A549 (cell line): ENCODE measurements at regions not wholly inside any gene's neighbourhood (a gene's known extent, or its start where the extent isn't known, plus 50 kb on each side); places are given as distances from the start of the nearest gene placed in this dataset.

Experiments used
- ATAC-seq, 2 experiments: fragments of 200-7000 bp in 1 of 2; fragments of >200 bp in 1 of 2; cut with Nextera tagmentation in 1 of 2; cut with Tn5 transposase in 1 of 2; 3 replicates each; pipeline versions ENCODE4 v1.8.0 to v1.9.1; 2018 to 2020; ENCODE audit warnings: mild to moderate bottlenecking in 1 of 2, moderate library complexity in 1 of 2
- CTCF ChIA-PET: fragments of 300-600 bp; sonication (Branson Sonifier 250); formaldehyde crosslinking; extraction: SDS; loops from one replicate; lab custom pipeline; 2021; ENCODE audit warnings: antibody characterized with exemption, inconsistent platforms; lab: Yijun Ruan, JAX
- POLR2A ChIA-PET: fragments of 350-600 bp; formaldehyde crosslinking; extraction: SDS; loops from one replicate; lab custom pipeline; 2021; ENCODE audit warnings: antibody characterized with exemption, inconsistent platforms; lab: Yijun Ruan, JAX
- DNase-seq, 2 experiments: peaks; one replicate each; pipeline versions ENCODE4 v3.0.0 to v3.0.0-alpha.2; 2011 to 2016; ENCODE audit warnings: low read depth in 1 of 2, low spot score in 1 of 2
- FAIRE-seq: peaks from 2 replicates; lab custom pipeline; 2011; peaks lifted over from hg19 to GRCh38; lab: Jason Lieb, UNC
- H3K27ac ChIP-seq, 2 experiments: fragments of >200 bp; sonication (Bioruptor Twin); formaldehyde crosslinking; 3 replicates each; pipeline ENCODE4 v1.5.1; 2016 to 2017
- H3K4me1 ChIP-seq: fragments of >200 bp; sonication (Bioruptor Twin); formaldehyde crosslinking; 3 replicates; pipeline ENCODE4 v1.6.1; 2016
- H3K4me2 ChIP-seq: fragments of >200 bp; sonication (Bioruptor Twin); formaldehyde crosslinking; 3 replicates; pipeline ENCODE4 v1.6.1; 2016
- H3K4me3 ChIP-seq: fragments of >200 bp; sonication (Bioruptor Twin); formaldehyde crosslinking; 3 replicates; pipeline ENCODE4 v1.5.1; 2016
- H3K9me3 ChIP-seq: fragments of >200 bp; sonication (Bioruptor Twin); formaldehyde crosslinking; 3 replicates; pipeline ENCODE4 v1.6.1; 2016
- BCL3 ChIP-seq: fragments of >200 bp; sonication (Bioruptor Twin); formaldehyde crosslinking; IDR thresholded peaks from 3 replicates; pipeline ENCODE4 v1.6.1; 2016
- BHLHE40 ChIP-seq: IDR thresholded peaks from 2 replicates; pipeline ENCODE4 v1.6.1; 2012; ENCODE audit warnings: low read depth, low read length, inconsistent platforms
- CBX8 ChIP-seq: fragments of 200-600 bp; sonication (generic); IDR thresholded peaks from 2 replicates; pipeline ENCODE4 v1.6.1; 2016
- CHD2 ChIP-seq: fragments of 150-350 bp; IDR thresholded peaks from 2 replicates; pipeline ENCODE4 v1.6.1; 2014; ENCODE audit warnings: low read length; ENCODE audit not compliant: partially characterized antibody
- CTCF ChIP-seq: fragments of >200 bp; sonication (Bioruptor Twin); formaldehyde crosslinking; IDR thresholded peaks from 3 replicates; pipeline ENCODE4 v1.5.1; 2016
- EHF ChIP-seq: fragments of 250-450 bp; sonication (Bioruptor Pico); IDR thresholded peaks from 2 replicates; pipeline ENCODE4 v1.5.0; 2020; ENCODE audit warnings: mild to moderate bottlenecking
- EHMT2 ChIP-seq: fragments of 200-600 bp; sonication (generic); IDR thresholded peaks from 2 replicates; pipeline ENCODE4 v1.6.1; 2016; ENCODE audit warnings: antibody characterized with exemption, low read depth, mild to moderate bottlenecking, moderate library complexity
- EP300 ChIP-seq, 2 experiments: fragments of >200 bp; sonication (Bioruptor Twin); formaldehyde crosslinking; IDR thresholded peaks; 2 replicates in 1 of 2; 3 replicates in 1 of 2; pipeline ENCODE4 v1.6.1; 2016 to 2017
- HDAC2 ChIP-seq: fragments of 200-600 bp; sonication (generic); IDR thresholded peaks from 2 replicates; pipeline ENCODE4 v1.6.1; 2016
- HOXA7 ChIP-seq: fragments of 250-450 bp; sonication (Bioruptor Pico); IDR thresholded peaks from 2 replicates; pipeline ENCODE4 v1.5.0; 2020; ENCODE audit warnings: mild to moderate bottlenecking, moderate library complexity
- HOXB13 ChIP-seq: fragments of 250-450 bp; sonication (Bioruptor Pico); IDR thresholded peaks from 2 replicates; pipeline ENCODE4 v1.5.0; 2020; ENCODE audit warnings: low read depth, mild to moderate bottlenecking, moderate library complexity
- JUN ChIP-seq, 2 experiments: fragments of >200 bp; sonication (Bioruptor Twin); formaldehyde crosslinking; IDR thresholded peaks; 2 replicates in 1 of 2; 3 replicates in 1 of 2; pipeline ENCODE4 v1.6.1; 2016 to 2017
- KDM1A ChIP-seq: fragments of 200-600 bp; sonication (generic); IDR thresholded peaks from 2 replicates; pipeline ENCODE4 v1.6.1; 2016; ENCODE audit warnings: low read depth, mild to moderate bottlenecking
- KDM5A ChIP-seq: fragments of 200-600 bp; sonication (generic); IDR thresholded peaks from 2 replicates; pipeline ENCODE4 v1.6.1; 2016; ENCODE audit warnings: antibody characterized with exemption, mild to moderate bottlenecking
- MAX ChIP-seq: IDR thresholded peaks from 2 replicates; pipeline ENCODE4 v1.6.1; 2012
- NFE2L2 ChIP-seq: fragments of 150-350 bp; conservative IDR thresholded peaks from 2 replicates; pipeline ENCODE4 v1.6.1; 2014; ENCODE audit warnings: low read length
- NR3C1 ChIP-seq: fragments of >200 bp; sonication (Bioruptor Twin); formaldehyde crosslinking; IDR thresholded peaks from 3 replicates; pipeline ENCODE4 v1.6.1; 2017
- POLR2A ChIP-seq: IDR thresholded peaks from 2 replicates; pipeline ENCODE4 v1.6.1; 2012; ENCODE audit warnings: mild to moderate bottlenecking, low read length
- RAD21 ChIP-seq, 2 experiments: fragments of >200 bp in 1 of 2; sonication (Bioruptor Twin) in 1 of 2; formaldehyde crosslinking in 1 of 2; IDR thresholded peaks in 1 of 2; conservative IDR thresholded peaks in 1 of 2; 2 replicates in 1 of 2; 3 replicates in 1 of 2; pipeline ENCODE4 v1.6.1; 2012 to 2018; ENCODE audit warnings: inconsistent platforms in 1 of 2
- RARB ChIP-seq: fragments of 250-450 bp; sonication (Bioruptor Pico); IDR thresholded peaks from 2 replicates; pipeline ENCODE4 v1.8.0; 2021; ENCODE audit warnings: mild to moderate bottlenecking, moderate library complexity
- RCOR1 ChIP-seq: fragments of 150-350 bp; IDR thresholded peaks from 2 replicates; pipeline ENCODE4 v1.6.1; 2014; ENCODE audit warnings: antibody characterized with exemption, low read length, low read depth
- RNF2 ChIP-seq: fragments of 200-600 bp; sonication (generic); IDR thresholded peaks from 2 replicates; pipeline ENCODE4 v1.6.1; 2016; ENCODE audit warnings: low read depth, mild to moderate bottlenecking, antibody characterized with exemption, moderate library complexity, borderline replicate concordance
- SMC3 ChIP-seq: fragments of >200 bp; sonication (Bioruptor Twin); formaldehyde crosslinking; IDR thresholded peaks from 3 replicates; pipeline ENCODE4 v1.6.1; 2018; ENCODE audit warnings: inconsistent platforms
- TFCP2L1 ChIP-seq: fragments of 250-450 bp; sonication (Bioruptor Pico); IDR thresholded peaks from 2 replicates; pipeline ENCODE4 v1.5.0; 2021; ENCODE audit warnings: mild to moderate bottlenecking
- ZC3H11A ChIP-seq: fragments of 450-650 bp; IDR thresholded peaks from 2 replicates; pipeline ENCODE4 v1.6.1; 2014; ENCODE audit warnings: antibody characterized with exemption, mild to moderate bottlenecking
- ZFP36 ChIP-seq: fragments of 450-650 bp; IDR thresholded peaks from 2 replicates; pipeline ENCODE4 v1.6.1; 2014; ENCODE audit warnings: borderline replicate concordance; ENCODE audit not compliant: partially characterized antibody
- ZSCAN20 ChIP-seq: fragments of 250-450 bp; sonication (Bioruptor Pico); IDR thresholded peaks from 2 replicates; pipeline ENCODE4 v1.8.0; 2022; ENCODE audit warnings: mild to moderate bottlenecking, moderate library complexity
- WGBS: methylation state at CpG from one replicate; pipeline ENCODE4 v1.1.6; 2017; ENCODE audit errors: missing lambda C conversion rate; 5-methylcytosine and 5-hydroxymethylcytosine counted together
- TF ChIP-seq, protein P1 (sequence below): IDR thresholded peaks from 2 replicates; pipeline ENCODE4 v1.6.1; 2012
- TF ChIP-seq, protein P2 (sequence below): IDR thresholded peaks from 2 replicates; pipeline ENCODE4 v1.6.1; 2012; ENCODE audit warnings: low read depth, borderline replicate concordance
- TF ChIP-seq, protein P3 (sequence below): fragments of >200 bp; sonication (Bioruptor Twin); formaldehyde crosslinking; IDR thresholded peaks from 2 replicates; pipeline ENCODE4 v1.6.1; 2016
- TF ChIP-seq, protein P4 (sequence below): fragments of 150-350 bp; IDR thresholded peaks from 2 replicates; pipeline ENCODE4 v1.6.1; 2014; ENCODE audit warnings: low read depth, mild to moderate bottlenecking, low read length

DNA sequence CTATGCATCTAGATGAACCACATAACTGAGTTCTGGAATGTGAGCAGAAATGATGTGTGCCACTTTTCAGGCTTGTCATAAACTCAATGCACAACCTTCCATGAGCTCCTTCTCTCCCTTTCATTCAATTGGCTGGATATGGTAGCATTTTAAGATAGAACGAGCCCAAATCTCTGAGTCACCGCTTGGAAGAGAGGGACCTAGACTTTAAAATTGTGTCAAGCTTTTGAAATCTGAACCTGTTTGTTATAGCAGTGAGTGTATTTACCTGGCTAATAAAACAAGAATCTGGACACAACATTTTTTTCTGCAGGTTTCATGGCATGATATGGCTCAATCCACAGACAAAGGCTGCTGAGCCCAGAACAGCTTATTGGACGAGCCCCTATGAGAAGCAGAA, 297.8 kb upstream of the SPRED2 start:
- CTCF ChIA-PET: interaction anchor here (0.6 to 1.2 kb wide), 2 partner anchors 30 to 1747 kb away, joined by 3 read pairs; no protein-coding TSS in a partner anchor
- 18% methylated on average over 3 of the region's 3 CpGs for WGBS
- H3K27ac ChIP-seq: no peak overlapping the region

GRCh38 chr2:65729246-65729645, 296.8 kb upstream of the SPRED2 start:
- FAIRE-seq: no peak
- Histone ChIP-seq H3K4me2 (no peak overlapping the region), H3K9me3 (no peaks in the 10 kb centered on the region), H3K27ac (no peak overlapping the region), H3K4me1 (no peaks in the 10 kb centered on the region), H3K4me3 (no peak overlapping the region)
- no peak for ATAC-seq
- CTCF ChIA-PET: no interaction called here
- POLR2A ChIA-PET: no interaction called here
- no peak for DNase-seq
- TF ChIP-seq JUN (IDR thresholded peaks at IDR 0.05): no peak
- WGBS: 8% methylated on average over 5 of the region's 5 CpGs

More for the DNA sequence above, 297.8 kb upstream of the SPRED2 start:
- DNase-seq (no peak), FAIRE-seq (no peak), ATAC-seq (no peak)
- H3K4me1 ChIP-seq: no peaks in the 10 kb centered on the region
- no peak overlapping the region for H3K4me2 ChIP-seq
- POLR2A ChIA-PET: no interaction called here
- TF ChIP-seq BHLHE40: no peak
- TF ChIP-seq HOXA7 (CRISPR knock-in tag): no peak
- TF ChIP-seq, protein P1, sequence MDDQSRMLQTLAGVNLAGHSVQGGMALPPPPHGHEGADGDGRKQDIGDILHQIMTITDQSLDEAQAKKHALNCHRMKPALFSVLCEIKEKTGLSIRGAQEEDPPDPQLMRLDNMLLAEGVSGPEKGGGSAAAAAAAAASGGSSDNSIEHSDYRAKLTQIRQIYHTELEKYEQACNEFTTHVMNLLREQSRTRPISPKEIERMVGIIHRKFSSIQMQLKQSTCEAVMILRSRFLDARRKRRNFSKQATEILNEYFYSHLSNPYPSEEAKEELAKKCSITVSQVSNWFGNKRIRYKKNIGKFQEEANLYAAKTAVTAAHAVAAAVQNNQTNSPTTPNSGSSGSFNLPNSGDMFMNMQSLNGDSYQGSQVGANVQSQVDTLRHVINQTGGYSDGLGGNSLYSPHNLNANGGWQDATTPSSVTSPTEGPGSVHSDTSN: no peak
- no peak for TF ChIP-seq TFCP2L1 (CRISPR knock-in tag)
- TF ChIP-seq MAX: no peak
- no peak for TF ChIP-seq NFE2L2
- no peak for TF ChIP-seq EHMT2
- no peak for TF ChIP-seq RARB
- TF ChIP-seq ZFP36: no peak
- no peak for TF ChIP-seq ZC3H11A
- no peak for TF ChIP-seq RNF2
- TF ChIP-seq EHF (CRISPR knock-in tag): no peak
- no peak for TF ChIP-seq EP300 (IDR thresholded peaks at IDR 0.05)
- no peak for TF ChIP-seq CHD2
- TF ChIP-seq POLR2A: no peak
- TF ChIP-seq HOXB13 (CRISPR knock-in tag): no peak
- no peak for TF ChIP-seq CTCF
- no peak for TF ChIP-seq HDAC2
- H3K4me3 ChIP-seq: no peak overlapping the region
- H3K9me3 ChIP-seq: no peaks in the 10 kb centered on the region

DNA sequence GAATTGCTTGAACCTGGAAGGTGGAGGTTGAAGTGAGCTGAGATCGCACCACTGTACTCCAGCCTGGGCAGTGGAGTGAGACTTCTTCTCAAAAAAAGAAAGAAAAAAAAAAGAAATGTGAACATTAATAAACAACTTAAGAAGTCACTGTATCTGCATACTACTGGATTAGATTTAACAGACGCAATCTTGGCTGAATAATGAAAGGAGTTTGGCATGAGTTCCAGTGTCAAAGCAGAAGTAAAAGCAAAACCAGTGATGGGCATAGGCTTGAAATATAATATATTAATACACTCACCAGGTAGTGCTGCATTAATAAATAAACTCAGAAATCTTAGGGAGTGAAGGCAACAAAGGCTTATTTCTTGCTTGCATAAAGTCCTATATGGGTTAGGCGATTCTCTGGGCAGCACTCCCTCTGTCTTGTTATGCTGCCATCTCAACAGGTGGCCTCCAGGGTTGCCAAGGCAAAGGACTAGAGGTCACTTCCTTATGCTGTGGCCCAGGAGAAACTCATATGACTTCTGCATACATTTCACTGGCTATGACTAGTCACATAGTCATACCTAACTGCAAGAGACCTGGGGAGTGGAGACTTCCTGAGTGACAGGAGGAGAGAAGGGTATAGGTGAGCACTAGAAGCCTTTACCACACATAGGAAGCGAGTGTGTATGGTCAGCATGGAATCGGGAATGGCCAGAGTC, 296.2 kb upstream of the SPRED2 start:
- POLR2A ChIA-PET: no interaction called here
- DNase-seq: no peak
- H3K4me1 ChIP-seq: no peaks in the 10 kb centered on the region
- CTCF ChIA-PET: no interaction called here
- no peaks in the 10 kb centered on the region for H3K9me3 ChIP-seq
- WGBS: 29% methylated on average over 5 of the region's 5 CpGs
- no peak for FAIRE-seq
- ATAC-seq: no peak; a peak in 1 of 6 replicates
- no peak overlapping the region for H3K27ac ChIP-seq
- no peak overlapping the region for H3K4me3 ChIP-seq
- H3K4me2 ChIP-seq: no peak overlapping the region
- TF ChIP-seq KDM1A (no peak), KDM5A (no peak), ZC3H11A (no peak), BCL3 (no peak), EHMT2 (no peak), CBX8 (no peak), RAD21 (conservative IDR thresholded peaks at IDR 0.05 in 1 of 2, IDR thresholded peaks at IDR 0.05 in 1 of 2) (no peak), ZSCAN20 (CRISPR knock-in tag) (no peak), RCOR1 (no peak), HOXB13 (CRISPR knock-in tag) (no peak), SMC3 (no peak), NR3C1 (no peak)
- TF ChIP-seq, protein P2, sequence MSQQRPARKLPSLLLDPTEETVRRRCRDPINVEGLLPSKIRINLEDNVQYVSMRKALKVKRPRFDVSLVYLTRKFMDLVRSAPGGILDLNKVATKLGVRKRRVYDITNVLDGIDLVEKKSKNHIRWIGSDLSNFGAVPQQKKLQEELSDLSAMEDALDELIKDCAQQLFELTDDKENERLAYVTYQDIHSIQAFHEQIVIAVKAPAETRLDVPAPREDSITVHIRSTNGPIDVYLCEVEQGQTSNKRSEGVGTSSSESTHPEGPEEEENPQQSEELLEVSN: no peak
- TF ChIP-seq, protein P3, sequence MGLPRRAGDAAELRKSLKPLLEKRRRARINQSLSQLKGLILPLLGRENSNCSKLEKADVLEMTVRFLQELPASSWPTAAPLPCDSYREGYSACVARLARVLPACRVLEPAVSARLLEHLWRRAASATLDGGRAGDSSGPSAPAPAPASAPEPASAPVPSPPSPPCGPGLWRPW: no peak
- TF ChIP-seq, protein P4, sequence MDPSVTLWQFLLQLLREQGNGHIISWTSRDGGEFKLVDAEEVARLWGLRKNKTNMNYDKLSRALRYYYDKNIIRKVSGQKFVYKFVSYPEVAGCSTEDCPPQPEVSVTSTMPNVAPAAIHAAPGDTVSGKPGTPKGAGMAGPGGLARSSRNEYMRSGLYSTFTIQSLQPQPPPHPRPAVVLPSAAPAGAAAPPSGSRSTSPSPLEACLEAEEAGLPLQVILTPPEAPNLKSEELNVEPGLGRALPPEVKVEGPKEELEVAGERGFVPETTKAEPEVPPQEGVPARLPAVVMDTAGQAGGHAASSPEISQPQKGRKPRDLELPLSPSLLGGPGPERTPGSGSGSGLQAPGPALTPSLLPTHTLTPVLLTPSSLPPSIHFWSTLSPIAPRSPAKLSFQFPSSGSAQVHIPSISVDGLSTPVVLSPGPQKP: no peak
